ENCODE measurements at regions not wholly inside any gene's neighbourhood (a gene's known extent, or its start where the extent isn't known, plus 50 kb on each side); places are given as distances from the start of the nearest gene placed in this dataset.

GRCh38 chr1:229981736-229982135 lies 85.3 kb upstream of the GALNT2 start:
- H3K36me3 ChIP-seq (ENCODE audit: control insufficient read depth in 2 of 2, insufficient read depth in 1 of 2, low read length in 2 of 2) = no peaks in the 10 kb centered on the region
- no peaks in the 10 kb centered on the region for H3K4me1 ChIP-seq (ENCODE audit: control insufficient read depth, insufficient read depth, low read length)
- H3K9me3 ChIP-seq (ENCODE audit: control insufficient read depth, insufficient read depth, low read depth, low read length) = no peaks in the 10 kb centered on the region
- H3K27ac ChIP-seq (ENCODE audit: extremely low read depth, low read depth, low read length) = no peak overlapping the region
- no peak overlapping the region for H3K4me3 ChIP-seq (ENCODE audit: low read depth, low read length)
- TF ChIP-seq ZNF707 (tag by site-specific recombination; IDR thresholded peaks at IDR 0.05) (no peak), PRDM10 (tag by site-specific recombination; IDR thresholded peaks at IDR 0.05) (no peak), ZNF791 (tag by site-specific recombination; IDR thresholded peaks at IDR 0.05) (no peak), EGR2 (tag by site-specific recombination; IDR thresholded peaks at IDR 0.05; ENCODE audit: low read depth) (peak; percentile 47), TSHZ1 (tag by site-specific recombination; IDR thresholded peaks at IDR 0.05; ENCODE audit: borderline replicate concordance) (no peak)
- ChIA-PET POLR2A (no interaction called here), CTCF (interaction anchor here (1.0 kb wide), 1 partner anchor 10 kb away, joined by 3 read pairs; no protein-coding TSS in a partner anchor)

GRCh38 chr1:229984310-229984991 lies 82.6 kb upstream of the GALNT2 start:
- no peak for TF ChIP-seq MZF1 (tag by site-specific recombination; IDR thresholded peaks at IDR 0.05; ENCODE audit: borderline replicate concordance)
- no peak for TF ChIP-seq ZSCAN4 (tag by site-specific recombination; IDR thresholded peaks at IDR 0.05)
- no peak for TF ChIP-seq ZSCAN16 (tag by site-specific recombination; IDR thresholded peaks at IDR 0.05)
- no peak for TF ChIP-seq ZNF214 (tag by site-specific recombination; IDR thresholded peaks at IDR 0.05; ENCODE audit: borderline replicate concordance)
- no peak for TF ChIP-seq ZBTB7A (tag by site-specific recombination; IDR thresholded peaks at IDR 0.05; ENCODE audit: low read depth)
- TF ChIP-seq BCL11A (tag by site-specific recombination; IDR thresholded peaks at IDR 0.05; ENCODE audit: low read depth) = no peak
- ChIA-PET POLR2A (no interaction called here), CTCF (interaction anchor here (0.6 to 0.8 kb wide), 2 partner anchors 10 to 183 kb away, joined by 3 to 6 read pairs; no protein-coding TSS in a partner anchor)
- no peaks in the 10 kb centered on the region for H3K36me3 ChIP-seq (ENCODE audit: control insufficient read depth in 2 of 2, insufficient read depth in 1 of 2, low read length in 2 of 2)
- no peaks in the 10 kb centered on the region for H3K9me3 ChIP-seq (ENCODE audit: control insufficient read depth, insufficient read depth, low read depth, low read length)
- H3K4me3 ChIP-seq (ENCODE audit: low read depth, low read length) = no peak overlapping the region
- no peaks in the 10 kb centered on the region for H3K4me1 ChIP-seq (ENCODE audit: control insufficient read depth, insufficient read depth, low read length)
- no peak overlapping the region for H3K27ac ChIP-seq (ENCODE audit: extremely low read depth, low read depth, low read length)

- TF ChIP-seq ZSCAN30 (tag by site-specific recombination; IDR thresholded peaks at IDR 0.05) (no peak), ZNF121 (tag by site-specific recombination; IDR thresholded peaks at IDR 0.05) (no peak), ZNF169 (tag by site-specific recombination; IDR thresholded peaks at IDR 0.05) (no peak), ZIC2 (tag by site-specific recombination; IDR thresholded peaks at IDR 0.05) (no peak)
- no peak overlapping the region for H3K27ac ChIP-seq (ENCODE audit: extremely low read depth, low read depth, low read length)
- H3K9me3 ChIP-seq (ENCODE audit: control insufficient read depth, insufficient read depth, low read depth, low read length) = no peaks in the 10 kb centered on the region
- no peaks in the 10 kb centered on the region for H3K4me1 ChIP-seq (ENCODE audit: control insufficient read depth, insufficient read depth, low read length)
- H3K36me3 ChIP-seq (ENCODE audit: control insufficient read depth in 2 of 2, insufficient read depth in 1 of 2, low read length in 2 of 2) = no peaks in the 10 kb centered on the region
- POLR2A ChIA-PET = no interaction called here
- CTCF ChIA-PET = no interaction called here
- no peak overlapping the region for H3K4me3 ChIP-seq (ENCODE audit: low read depth, low read length)
These were observed 81.9 kb upstream of the GALNT2 start for GRCh38 chr1:229984992-229985612.

Data from HEK293 (cell line).